ENCODE measurements at regions not wholly inside any gene's neighbourhood (a gene's known extent, or its start where the extent isn't known, plus 50 kb on each side); places are given as distances from the start of the nearest gene placed in this dataset.

DNA sequence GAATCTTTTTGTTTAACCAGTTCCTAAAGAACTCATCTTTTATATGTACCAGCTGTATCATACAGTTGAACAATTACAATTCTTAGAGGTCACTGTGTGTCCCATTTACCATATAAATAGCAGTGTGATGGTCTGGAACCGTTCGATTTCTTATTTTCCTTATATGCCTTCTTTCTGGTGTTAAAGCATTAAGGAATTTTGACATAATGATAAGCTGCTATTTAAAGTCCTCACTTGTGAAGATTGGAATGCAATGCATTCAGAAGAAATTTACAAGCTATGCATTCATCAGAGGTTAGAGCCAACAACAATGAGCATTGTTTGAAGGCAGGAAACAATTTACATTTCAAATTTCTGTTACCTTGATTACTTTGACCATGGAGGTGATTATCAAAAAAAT is 80.0 kb upstream of the PRICKLE1 start:
- no peak for TF ChIP-seq CTCF (IDR thresholded peaks at IDR 0.05; ENCODE audit: low read depth, low read length)
- TF ChIP-seq, protein P1, sequence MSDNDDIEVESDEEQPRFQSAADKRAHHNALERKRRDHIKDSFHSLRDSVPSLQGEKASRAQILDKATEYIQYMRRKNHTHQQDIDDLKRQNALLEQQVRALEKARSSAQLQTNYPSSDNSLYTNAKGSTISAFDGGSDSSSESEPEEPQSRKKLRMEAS (IDR thresholded peaks at IDR 0.05; ENCODE audit: low read depth, low read length): no peak
